ENCODE measurements at regions not wholly inside any gene's neighbourhood (a gene's known extent, or its start where the extent isn't known, plus 50 kb on each side); places are given as distances from the start of the nearest gene placed in this dataset.

- TF ChIP-seq CTCF (IDR thresholded peaks at IDR 0.05; ENCODE audit: borderline replicate concordance, extremely low read depth, low read length, poor library complexity, severe bottlenecking) (no peak), EZH2 (IDR thresholded peaks at IDR 0.05; ENCODE audit: borderline replicate concordance, low read depth, low read length, severe bottlenecking) (no peak)
Measured at GRCh38 chr7:16236381-16236780, 185.0 kb downstream of the CRPPA start.
